K562 (cell line): ENCODE measurements at regions not wholly inside any gene's neighbourhood (a gene's known extent, or its start where the extent isn't known, plus 50 kb on each side); places are given as distances from the start of the nearest gene placed in this dataset.

Experiments
- ATAC-seq: fragments of 200-7000 bp; cut with Tn5 transposase; 3 replicates; pipeline ENCODE4 v1.9.1; 2020; ENCODE audit warnings: moderate library complexity
- BruUV-seq: library from RNA; stranded (reverse); fragments of 400-500 nt; replicated peaks from 2 replicates; lab custom pipeline; 2021; lab: Mats Ljungman, UMichigan
- CTCF ChIA-PET: fragments of 300-600 bp; formaldehyde crosslinking; extraction: SDS; loops from one replicate; lab custom pipeline; 2021; ENCODE audit warnings: low intra/inter-chr PET ratio; lab: Yijun Ruan, JAX
- POLR2A ChIA-PET: fragments of 300-600, 350-650 bp; sonication (Branson Sonifier 250); formaldehyde crosslinking; extraction: SDS; loops from one replicate; lab custom pipeline; 2021; ENCODE audit warnings: antibody characterized with exemption, inconsistent platforms; lab: Yijun Ruan, JAX
- DNase-seq, 4 experiments: peaks; one replicate each; pipeline versions ENCODE4 v3.0.0 to v3.0.0-alpha.2; 2011 to 2018; ENCODE audit warnings: low spot score in 3 of 4, mixed read lengths in 3 of 4; ENCODE audit errors: extremely low read depth in 1 of 4
- FAIRE-seq: peaks from 2 replicates; lab custom pipeline; 2011; peaks lifted over from hg19 to GRCh38; lab: Jason Lieb, UNC
- H2AFZ ChIP-seq: 2 replicates; pipeline ENCODE4 v1.6.0; 2011; ENCODE audit warnings: low read depth, low read length, control low read depth, inconsistent platforms
- H3K27ac ChIP-seq: fragments of 200-600 bp; 3 replicates; pipeline ENCODE4 v1.8.0; 2011; ENCODE audit warnings: low read depth, mild to moderate bottlenecking, control low read depth, inconsistent platforms, low read length, moderate library complexity, mixed read lengths; ENCODE audit errors: extremely low read depth
- H3K27me3 ChIP-seq, 2 experiments: fragments of 300-600 bp in 1 of 2; 2 replicates in 1 of 2; 3 replicates in 1 of 2; pipeline versions ENCODE4 v1.6.0 to v1.8.0; 2011; ENCODE audit warnings: inconsistent platforms in 2 of 2, low read length in 2 of 2, mild to moderate bottlenecking in 1 of 2, mixed read lengths in 1 of 2, moderate library complexity in 1 of 2; ENCODE audit not compliant: control insufficient read depth in 2 of 2, insufficient read depth in 2 of 2
- H3K36me3 ChIP-seq: fragments of 300-600 bp; 3 replicates; pipeline ENCODE4 v1.8.0; 2011; ENCODE audit warnings: mild to moderate bottlenecking, low read length, inconsistent platforms; ENCODE audit not compliant: control insufficient read depth, insufficient read depth
- H3K4me1 ChIP-seq, 2 experiments: fragments of 200-600 bp in 1 of 2; replicated peaks in 1 of 2; 2 replicates in 1 of 2; 3 replicates in 1 of 2; pipeline versions ENCODE4 v1.5.1 to v1.8.0; 2011; ENCODE audit warnings: inconsistent platforms in 2 of 2, low read length in 2 of 2, mild to moderate bottlenecking in 1 of 2, mixed read lengths in 1 of 2, moderate library complexity in 1 of 2; ENCODE audit not compliant: control insufficient read depth in 2 of 2, insufficient read depth in 2 of 2
- H3K4me2 ChIP-seq: 2 replicates; pipeline ENCODE4 v1.6.1; 2011; ENCODE audit warnings: low read length, control low read depth, inconsistent platforms, mixed read lengths; ENCODE audit not compliant: insufficient read depth
- H3K4me3 ChIP-seq: fragments of 200-600 bp; sonication (generic), shearing (Covaris generic); 2 replicates; pipeline ENCODE4 v1.5.1; 2016; ENCODE audit warnings: control low read depth, inconsistent platforms
- H3K79me2 ChIP-seq: fragments of 200-600 bp; 3 replicates; pipeline ENCODE4 v1.8.0; 2011; ENCODE audit warnings: low read length, inconsistent platforms; ENCODE audit not compliant: control insufficient read depth, insufficient read depth
- H3K9ac ChIP-seq, 2 experiments: 2 replicates each; pipeline versions ENCODE4 v1.6.0 to v1.6.1; 2011; ENCODE audit warnings: low read depth in 2 of 2, low read length in 2 of 2, control low read depth in 1 of 2, inconsistent platforms in 1 of 2, mild to moderate bottlenecking in 1 of 2, mixed read lengths in 1 of 2; ENCODE audit not compliant: insufficient read depth in 1 of 2
- H3K9me1 ChIP-seq: one replicate; pipeline ENCODE4 v1.6.0; 2011; ENCODE audit warnings: inconsistent platforms, mild to moderate bottlenecking, low read length, moderate library complexity; ENCODE audit not compliant: control insufficient read depth, insufficient read depth
- H3K9me3 ChIP-seq: replicated peaks from 2 replicates; pipeline ENCODE4 v1.5.1; 2011; ENCODE audit warnings: low read depth, low read length, inconsistent platforms; ENCODE audit not compliant: control insufficient read depth, insufficient read depth
- H4K20me1 ChIP-seq: replicated peaks from 2 replicates; pipeline ENCODE4 v1.6.1; 2011; ENCODE audit warnings: low read length, inconsistent platforms, mixed read lengths; ENCODE audit not compliant: control insufficient read depth, insufficient read depth
- CBFA2T2 ChIP-seq: fragments of 450-650 bp; conservative IDR thresholded peaks from 2 replicates; pipeline ENCODE4 v1.6.1; 2017; ENCODE audit warnings: mild to moderate bottlenecking
- CBFB ChIP-seq: sonication (generic); formaldehyde crosslinking; IDR thresholded peaks from 2 replicates; pipeline ENCODE4 v1.4.0; 2020; ENCODE audit warnings: mild to moderate bottlenecking, missing genetic modification reagents
- CHCHD3 ChIP-seq: fragments of 250-450 bp; sonication (Bioruptor Pico); IDR thresholded peaks from 2 replicates; pipeline ENCODE4 v2.1.2; 2022; ENCODE audit warnings: mild to moderate bottlenecking
- DACH1 ChIP-seq: fragments of 450-650 bp; IDR thresholded peaks from 2 replicates; pipeline ENCODE4 v1.6.1; 2018; ENCODE audit not compliant: partially characterized antibody
- KLF13 ChIP-seq: fragments of 450-650 bp; IDR thresholded peaks from 2 replicates; pipeline ENCODE4 v1.6.1; 2016; ENCODE audit warnings: missing genetic modification characterization, low read depth, mild to moderate bottlenecking, missing compliant biosample characterization, moderate library complexity, borderline replicate concordance
- NCOA6 ChIP-seq: fragments of 450-650 bp; IDR thresholded peaks from 2 replicates; pipeline ENCODE4 v1.6.1; 2017; ENCODE audit warnings: mild to moderate bottlenecking
- THAP12 ChIP-seq: fragments of 250-450 bp; sonication (Bioruptor Pico); IDR thresholded peaks from 2 replicates; pipeline ENCODE4 v1.9.0; 2021; ENCODE audit warnings: mild to moderate bottlenecking, inconsistent platforms
- TRIM25 ChIP-seq: fragments of 450-650 bp; IDR thresholded peaks from 2 replicates; pipeline ENCODE4 v1.7.0; 2016; ENCODE audit warnings: borderline replicate concordance
- ZBED1 ChIP-seq: IDR thresholded peaks from 2 replicates; pipeline ENCODE4 v1.6.1; 2014
- ZBTB5 ChIP-seq: fragments of 450-650 bp; IDR thresholded peaks from 2 replicates; pipeline ENCODE4 v1.6.1; 2017; ENCODE audit warnings: antibody characterized with exemption
- ZNF232 ChIP-seq: sonication (generic); formaldehyde crosslinking; IDR thresholded peaks from 2 replicates; pipeline ENCODE4 v1.8.0; 2022; ENCODE audit warnings: mild to moderate bottlenecking, missing genetic modification reagents
- ZNF512 ChIP-seq: IDR thresholded peaks from 2 replicates; pipeline ENCODE4 v1.6.1; 2016; ENCODE audit warnings: missing genetic modification characterization, missing compliant biosample characterization
- ZNF584 ChIP-seq: fragments of 200-800 bp; sonication (Bioruptor generic); IDR thresholded peaks from 2 replicates; pipeline ENCODE4 v1.6.1; 2016; ENCODE audit warnings: low read depth, mild to moderate bottlenecking, missing genetic modification characterization, missing compliant biosample characterization
- ZNF76 ChIP-seq: fragments of 250-450 bp; sonication (Bioruptor Pico); IDR thresholded peaks from 2 replicates; pipeline ENCODE4 v1.4.0; 2020; ENCODE audit warnings: mild to moderate bottlenecking, moderate library complexity, borderline replicate concordance
- in situ Hi-C: fragments of 300-500 bp; cut with MboI; formaldehyde crosslinking; loops from 4 replicates; pipeline ENCODE4 v1.15.0; 2018; ENCODE audit warnings: inconsistent platforms, mixed read lengths
- intact Hi-C: fragments of 100-400 bp; cut with micrococcal nuclease; formaldehyde crosslinking; loops from 2 replicates; pipeline ENCODE4 v1.14.2; 2022
- TF ChIP-seq, protein P1 (sequence below), 3 experiments: IDR thresholded peaks in 2 of 3; conservative IDR thresholded peaks in 1 of 3; 2 replicates each; pipeline ENCODE4 v1.5.1; 2011 to 2012; ENCODE audit warnings: low read length in 3 of 3, mild to moderate bottlenecking in 3 of 3, control low read depth in 2 of 3, improper control_type of control experiment in 1 of 3, inconsistent platforms in 1 of 3, low read depth in 1 of 3, mixed read lengths in 1 of 3, moderate library complexity in 1 of 3; ENCODE audit not compliant: insufficient read depth in 2 of 3

- in situ Hi-C loops, result no loop called here
- no peak overlapping the region for H3K9ac ChIP-seq
- TF ChIP-seq ZNF76 (CRISPR knock-in tag), result no peak
- TF ChIP-seq NCOA6, result no peak
- no peak for TF ChIP-seq KLF13 (tag)
- TF ChIP-seq ZNF512 (tag), result no peak
- TF ChIP-seq ZNF584, result no peak
- no peak for TF ChIP-seq ZBTB5
- TF ChIP-seq ZBED1, result no peak
- TF ChIP-seq CBFB (CRISPR knock-in tag), result no peak
- TF ChIP-seq CBFA2T2, result no peak
- no peak for TF ChIP-seq THAP12
- no peak for TF ChIP-seq ZNF232 (CRISPR knock-in tag)
- TF ChIP-seq, protein P1, sequence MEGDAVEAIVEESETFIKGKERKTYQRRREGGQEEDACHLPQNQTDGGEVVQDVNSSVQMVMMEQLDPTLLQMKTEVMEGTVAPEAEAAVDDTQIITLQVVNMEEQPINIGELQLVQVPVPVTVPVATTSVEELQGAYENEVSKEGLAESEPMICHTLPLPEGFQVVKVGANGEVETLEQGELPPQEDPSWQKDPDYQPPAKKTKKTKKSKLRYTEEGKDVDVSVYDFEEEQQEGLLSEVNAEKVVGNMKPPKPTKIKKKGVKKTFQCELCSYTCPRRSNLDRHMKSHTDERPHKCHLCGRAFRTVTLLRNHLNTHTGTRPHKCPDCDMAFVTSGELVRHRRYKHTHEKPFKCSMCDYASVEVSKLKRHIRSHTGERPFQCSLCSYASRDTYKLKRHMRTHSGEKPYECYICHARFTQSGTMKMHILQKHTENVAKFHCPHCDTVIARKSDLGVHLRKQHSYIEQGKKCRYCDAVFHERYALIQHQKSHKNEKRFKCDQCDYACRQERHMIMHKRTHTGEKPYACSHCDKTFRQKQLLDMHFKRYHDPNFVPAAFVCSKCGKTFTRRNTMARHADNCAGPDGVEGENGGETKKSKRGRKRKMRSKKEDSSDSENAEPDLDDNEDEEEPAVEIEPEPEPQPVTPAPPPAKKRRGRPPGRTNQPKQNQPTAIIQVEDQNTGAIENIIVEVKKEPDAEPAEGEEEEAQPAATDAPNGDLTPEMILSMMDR (IDR thresholded peaks at IDR 0.05 in 2 of 3, conservative IDR thresholded peaks at IDR 0.05 in 1 of 3; ENCODE audit: insufficient read depth in 2 of 3, low read depth in 1 of 3, low read length in 3 of 3), result no peak
- TF ChIP-seq CHCHD3 (CRISPR knock-in tag), result no peak
- TF ChIP-seq TRIM25, result no peak
- TF ChIP-seq DACH1, result no peak
These were observed 141.3 kb upstream of the LHCGR start for GRCh38 chr2:48896870-48897269.

More at GRCh38 chr2:48896870-48897269, 141.3 kb upstream of the LHCGR start:
- FAIRE-seq (no peak), DNase-seq (no peak), ATAC-seq (no peak)
- H3K27me3 ChIP-seq, result no peaks in the 10 kb centered on the region
- no peak overlapping the region for H2AFZ ChIP-seq
- no peaks in the 10 kb centered on the region for H3K79me2 ChIP-seq
- no peaks in the 10 kb centered on the region for H3K9me3 ChIP-seq
- no peak overlapping the region for H3K4me2 ChIP-seq
- H3K36me3 ChIP-seq, result no peaks in the 10 kb centered on the region
- H3K4me3 ChIP-seq, result no peak overlapping the region
- no peaks in the 10 kb centered on the region for H3K9me1 ChIP-seq
- H4K20me1 ChIP-seq, result no peaks in the 10 kb centered on the region
- no peaks in the 10 kb centered on the region for H3K4me1 ChIP-seq
- H3K27ac ChIP-seq, result no peak overlapping the region
- intact Hi-C loops, result no loop called here
- ChIA-PET CTCF (no interaction called here), POLR2A (interaction anchor here (1.4 kb wide), 1 partner anchor 12 kb away, joined by 4 read pairs; no protein-coding TSS in a partner anchor)
- no TSS peak for BruUV-seq
